GM12873 (cell line): ENCODE measurements at regions not wholly inside any gene's neighbourhood (a gene's known extent, or its start where the extent isn't known, plus 50 kb on each side); places are given as distances from the start of the nearest gene placed in this dataset.

Source experiments
- CTCF ChIP-seq: IDR thresholded peaks from 2 replicates; pipeline ENCODE4 v1.5.1; 2012; ENCODE audit warnings: low read depth, mild to moderate bottlenecking, moderate library complexity, low read length, control low read depth; ENCODE audit not compliant: insufficient read depth; ENCODE audit errors: missing control alignments

- no peak for TF ChIP-seq CTCF
Observed at GRCh38 chr1:22370190-22370498, 81.5 kb upstream of the ZBTB40 start.

GRCh38 chr1:22371408-22371807, 80.2 kb upstream of the ZBTB40 start:
- no peak for TF ChIP-seq CTCF

- no peak for TF ChIP-seq CTCF
Observed at GRCh38 chr1:22373252-22373651, 78.4 kb upstream of the ZBTB40 start.

GRCh38 chr1:22374001-22374400, 77.7 kb upstream of the ZBTB40 start:
- TF ChIP-seq CTCF, result no peak

GRCh38 chr1:22375601-22376000, 76.0 kb upstream of the ZBTB40 start:
- no peak for TF ChIP-seq CTCF

GRCh38 chr1:22376001-22376400, 75.7 kb upstream of the ZBTB40 start:
- no peak for TF ChIP-seq CTCF

GRCh38 chr1:22376546-22376945, 75.1 kb upstream of the ZBTB40 start:
- no peak for TF ChIP-seq CTCF

GRCh38 chr1:22376976-22377375, 74.7 kb upstream of the ZBTB40 start:
- no peak for TF ChIP-seq CTCF
